HFF-Myc (cell line): ENCODE measurements at regions not wholly inside any gene's neighbourhood (a gene's known extent, or its start where the extent isn't known, plus 50 kb on each side); places are given as distances from the start of the nearest gene placed in this dataset.

Source experiments
- DNase-seq: peaks from one replicate; pipeline ENCODE4 v3.0.0-alpha.2; 2011; ENCODE audit warnings: low read depth; ENCODE audit errors: extremely low read depth
- H3K4me3 ChIP-seq: replicated peaks from 2 replicates; pipeline ENCODE4 v1.5.1; 2011; ENCODE audit warnings: low read depth, mild to moderate bottlenecking, control low read depth, low read length
- CTCF ChIP-seq: IDR thresholded peaks from 2 replicates; pipeline ENCODE4 v1.5.1; 2012; ENCODE audit warnings: mild to moderate bottlenecking, low read depth, low read length, control low read depth; ENCODE audit errors: missing control alignments

- DNase-seq, result no peak
- TF ChIP-seq CTCF, result no peak
- no peak overlapping the region for H3K4me3 ChIP-seq
Observed at GRCh38 chr6:68008445-68008844, 626.6 kb upstream of the ADGRB3 start.

GRCh38 chr6:68007717-68008116 is 627.4 kb upstream of the ADGRB3 start:
- no peak for DNase-seq
- no peak overlapping the region for H3K4me3 ChIP-seq
- no peak for TF ChIP-seq CTCF

GRCh38 chr6:67986694-67987232 is 648.3 kb upstream of the ADGRB3 start:
- no peak for TF ChIP-seq CTCF
- no peak for DNase-seq
- H3K4me3 ChIP-seq, result no peak overlapping the region

GRCh38 chr6:67976486-67976885 is 658.6 kb upstream of the ADGRB3 start:
- no peak overlapping the region for H3K4me3 ChIP-seq
- no peak for DNase-seq
- no peak for TF ChIP-seq CTCF

GRCh38 chr6:67974931-67975330 is 660.2 kb upstream of the ADGRB3 start:
- H3K4me3 ChIP-seq, result no peak overlapping the region
- TF ChIP-seq CTCF, result no peak
- no peak for DNase-seq

- no peak for TF ChIP-seq CTCF
Observed at GRCh38 chr6:67971812-67972211, 663.3 kb upstream of the ADGRB3 start.

GRCh38 chr6:67966830-67967229 is 668.3 kb upstream of the ADGRB3 start:
- H3K4me3 ChIP-seq, result no peak overlapping the region
- no peak for TF ChIP-seq CTCF
- no peak for DNase-seq

More at GRCh38 chr6:67971812-67972211, 663.3 kb upstream of the ADGRB3 start:
- no peak overlapping the region for H3K4me3 ChIP-seq
- no peak for DNase-seq
